Right atrium auricular region (tissue), 2 donors: ENCODE measurements at regions not wholly inside any gene's neighbourhood (a gene's known extent, or its start where the extent isn't known, plus 50 kb on each side); places are given as distances from the start of the nearest gene placed in this dataset.

Experiments used
- DNase-seq: peaks from one replicate; pipeline ENCODE4 v3.0.0-alpha.2; 2019; ENCODE audit warnings: low spot score
- H3K27ac ChIP-seq, 2 donors: fragments of 200-600 bp; sonication (generic); 1 replicate in 1 of 2; 2 replicates in 1 of 2; pipeline ENCODE4 v1.5.1; 2016 to 2019
- H3K27me3 ChIP-seq, 2 donors: fragments of 200-600 bp; sonication (generic); one replicate each; pipeline versions ENCODE4 v1.5.1 to v1.6.0; 2017 to 2019
- H3K36me3 ChIP-seq: fragments of 200-600 bp; sonication (generic); one replicate; pipeline ENCODE4 v1.5.1; 2016
- H3K4me1 ChIP-seq, 2 donors: fragments of 200-600 bp; sonication (generic); one replicate each; pipeline versions ENCODE4 v1.5.1 to v1.6.0; 2017 to 2019
- H3K4me3 ChIP-seq, 2 donors: fragments of 200-600 bp; sonication (generic); 1 replicate in 1 of 2; 2 replicates in 1 of 2; pipeline ENCODE4 v1.5.1; 2017 to 2019; ENCODE audit warnings: mild to moderate bottlenecking in 1 of 2, moderate library complexity in 1 of 2
- H3K9me3 ChIP-seq, 2 donors: fragments of 200-600 bp; sonication (generic); one replicate each; pipeline ENCODE4 v1.5.1; 2019
- TF ChIP-seq, protein P1 (sequence below), 2 donors: fragments of 200-600 bp; sonication (generic); IDR thresholded peaks; one replicate each; pipeline ENCODE4 v1.5.1; 2019; ENCODE audit warnings: antibody characterized with exemption in 2 of 2

DNA sequence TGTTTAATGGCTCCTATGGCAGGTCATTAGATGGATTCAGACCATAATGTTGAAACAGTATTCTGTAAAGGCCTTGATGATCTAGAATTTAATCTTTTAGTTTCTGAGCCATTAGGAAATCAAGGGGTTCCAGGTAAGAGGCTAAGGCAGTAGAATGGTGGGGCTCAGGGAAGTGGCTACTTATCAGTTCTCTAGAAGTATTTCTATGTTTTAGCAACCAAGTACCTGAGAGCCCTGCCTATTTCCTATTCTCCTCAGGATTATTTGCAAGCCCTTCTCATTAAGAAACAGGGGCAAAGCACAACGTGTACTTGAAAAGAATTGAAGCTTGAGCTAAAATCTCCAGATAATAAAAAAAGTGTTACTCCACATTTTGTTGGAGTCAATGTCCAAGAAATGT, 646.5 kb downstream of the RNF144B start:
- TF ChIP-seq, protein P1, sequence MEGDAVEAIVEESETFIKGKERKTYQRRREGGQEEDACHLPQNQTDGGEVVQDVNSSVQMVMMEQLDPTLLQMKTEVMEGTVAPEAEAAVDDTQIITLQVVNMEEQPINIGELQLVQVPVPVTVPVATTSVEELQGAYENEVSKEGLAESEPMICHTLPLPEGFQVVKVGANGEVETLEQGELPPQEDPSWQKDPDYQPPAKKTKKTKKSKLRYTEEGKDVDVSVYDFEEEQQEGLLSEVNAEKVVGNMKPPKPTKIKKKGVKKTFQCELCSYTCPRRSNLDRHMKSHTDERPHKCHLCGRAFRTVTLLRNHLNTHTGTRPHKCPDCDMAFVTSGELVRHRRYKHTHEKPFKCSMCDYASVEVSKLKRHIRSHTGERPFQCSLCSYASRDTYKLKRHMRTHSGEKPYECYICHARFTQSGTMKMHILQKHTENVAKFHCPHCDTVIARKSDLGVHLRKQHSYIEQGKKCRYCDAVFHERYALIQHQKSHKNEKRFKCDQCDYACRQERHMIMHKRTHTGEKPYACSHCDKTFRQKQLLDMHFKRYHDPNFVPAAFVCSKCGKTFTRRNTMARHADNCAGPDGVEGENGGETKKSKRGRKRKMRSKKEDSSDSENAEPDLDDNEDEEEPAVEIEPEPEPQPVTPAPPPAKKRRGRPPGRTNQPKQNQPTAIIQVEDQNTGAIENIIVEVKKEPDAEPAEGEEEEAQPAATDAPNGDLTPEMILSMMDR (IDR thresholded peaks at IDR 0.05): no peak
- DNase-seq: no peak
- Histone ChIP-seq H3K36me3 (no peaks in the 10 kb centered on the region), H3K4me3 (no peak overlapping the region), H3K9me3 (no peaks in the 10 kb centered on the region), H3K4me1 (peaks cover 0 to 42% of the 10 kb centered on the region in 2 donors), H3K27ac (peak overlapping the region; percentile 47 to 77), H3K27me3 (no peaks in the 10 kb centered on the region)

DNA sequence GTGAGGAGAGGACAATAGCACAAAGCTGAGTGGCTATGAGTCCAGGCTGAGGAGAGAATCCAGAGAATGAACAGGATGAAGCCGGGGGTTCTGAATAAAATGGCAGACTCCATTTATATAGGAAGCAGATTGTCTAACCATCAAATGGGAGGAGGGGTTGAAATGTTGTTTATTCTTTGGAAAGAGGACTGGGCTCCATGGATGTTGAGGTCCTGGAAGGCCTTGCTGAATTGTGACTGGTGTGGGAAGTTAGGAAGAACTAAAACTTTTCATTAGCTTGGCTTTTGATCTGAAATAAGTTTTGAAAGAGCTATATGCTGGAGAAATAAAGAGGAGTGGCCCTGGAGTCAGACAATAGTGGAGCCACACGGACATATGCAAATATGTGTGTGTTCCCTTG, 647.8 kb downstream of the RNF144B start:
- H3K27me3 ChIP-seq: no peaks in the 10 kb centered on the region
- TF ChIP-seq, protein P1 (IDR thresholded peaks at IDR 0.05): no peak
- no peaks in the 10 kb centered on the region for H3K9me3 ChIP-seq
- no peaks in the 10 kb centered on the region for H3K36me3 ChIP-seq
- peak overlapping the region in 1 of 2 donors; percentile 77 for H3K27ac ChIP-seq
- no peak overlapping the region for H3K4me3 ChIP-seq
- peaks cover 0 to 42% of the 10 kb centered on the region in 2 donors for H3K4me1 ChIP-seq
- no peak for DNase-seq

GRCh38 chr6:19035461-19036195, 648.5 kb downstream of the RNF144B start:
- no peaks in the 10 kb centered on the region for H3K36me3 ChIP-seq
- TF ChIP-seq, protein P1 (IDR thresholded peaks at IDR 0.05): no peak
- H3K4me3 ChIP-seq: no peak overlapping the region
- no peaks in the 10 kb centered on the region for H3K9me3 ChIP-seq
- H3K4me1 ChIP-seq: peaks cover 0 to 42% of the 10 kb centered on the region in 2 donors
- DNase-seq: no peak
- peak overlapping the region; percentile 8 to 77 for H3K27ac ChIP-seq
- no peaks in the 10 kb centered on the region for H3K27me3 ChIP-seq

- H3K9me3 ChIP-seq: no peaks in the 10 kb centered on the region
- no peaks in the 10 kb centered on the region for H3K27me3 ChIP-seq
- DNase-seq: no peak
- H3K36me3 ChIP-seq: no peaks in the 10 kb centered on the region
- peak overlapping the region in 1 of 2 donors; percentile 77 for H3K27ac ChIP-seq
- TF ChIP-seq, protein P1 (IDR thresholded peaks at IDR 0.05): no peak
- peaks cover 0 to 42% of the 10 kb centered on the region in 2 donors for H3K4me1 ChIP-seq
- H3K4me3 ChIP-seq: no peak overlapping the region
These were observed 649.0 kb downstream of the RNF144B start for GRCh38 chr6:19036196-19036555.

- DNase-seq: no peak
- Histone ChIP-seq H3K36me3 (no peaks in the 10 kb centered on the region), H3K27me3 (no peaks in the 10 kb centered on the region), H3K4me3 (no peak overlapping the region), H3K27ac (no peak overlapping the region), H3K9me3 (no peaks in the 10 kb centered on the region), H3K4me1 (peaks cover 0 to 50% of the 10 kb centered on the region in 2 donors)
- TF ChIP-seq, protein P1 (IDR thresholded peaks at IDR 0.05): no peak
These were observed 650.5 kb downstream of the RNF144B start for GRCh38 chr6:19037607-19038006.

DNA sequence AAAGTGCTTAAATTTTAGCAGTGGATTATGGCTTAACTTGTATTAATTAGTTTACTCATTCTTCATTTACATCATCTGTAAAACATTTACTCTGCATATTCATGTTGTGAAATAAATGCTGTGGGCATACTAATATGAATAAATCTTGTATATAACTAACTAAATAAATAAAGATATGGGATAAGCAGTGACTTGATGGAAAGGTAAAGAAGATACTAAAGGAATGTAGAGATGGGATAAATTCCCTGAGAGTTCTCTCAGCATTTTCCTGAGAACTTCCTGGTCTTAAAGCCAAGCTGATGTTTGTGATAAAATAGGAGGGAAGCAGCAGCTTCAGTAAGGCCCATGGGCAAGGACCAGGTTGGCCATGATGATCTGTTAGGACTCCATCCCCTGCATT, 652.1 kb downstream of the RNF144B start:
- no peak overlapping the region for H3K27ac ChIP-seq
- H3K4me3 ChIP-seq: no peak overlapping the region
- no peaks in the 10 kb centered on the region for H3K27me3 ChIP-seq
- no peaks in the 10 kb centered on the region for H3K9me3 ChIP-seq
- DNase-seq: no peak
- H3K36me3 ChIP-seq: no peaks in the 10 kb centered on the region
- TF ChIP-seq, protein P1 (IDR thresholded peaks at IDR 0.05): no peak
- peaks cover 0 to 34% of the 10 kb centered on the region in 2 donors for H3K4me1 ChIP-seq
